Neural cell (in vitro differentiated cells): ENCODE measurements at regions not wholly inside any gene's neighbourhood (a gene's known extent, or its start where the extent isn't known, plus 50 kb on each side); places are given as distances from the start of the nearest gene placed in this dataset.

Source experiments
- H2AFZ ChIP-seq: fragments of 200-600, 300-800 bp; sonication (generic), shearing (Covaris generic); 2 replicates; pipeline ENCODE4 v1.6.0; 2014; ENCODE audit warnings: low read depth, mild to moderate bottlenecking, antibody characterized with exemption, low read length, moderate library complexity
- H3F3A ChIP-seq: fragments of 200-600 bp; shearing (Covaris generic); 2 replicates; pipeline ENCODE4 v1.6.1; 2016; ENCODE audit warnings: mild to moderate bottlenecking, moderate library complexity, mixed read lengths, antibody characterized with exemption, low read length; ENCODE audit not compliant: insufficient read depth, poor library complexity, severe bottlenecking
- H3K27ac ChIP-seq: fragments of 200-600, 300-800 bp; sonication (generic), shearing (Covaris generic); 2 replicates; pipeline ENCODE4 v1.5.1; 2014; ENCODE audit warnings: mild to moderate bottlenecking, low read length, moderate library complexity
- H3K27me3 ChIP-seq: fragments of 300-800, 200-600 bp; sonication (generic), shearing (Covaris generic); 2 replicates; pipeline ENCODE4 v1.6.0; 2014; ENCODE audit warnings: mild to moderate bottlenecking, low read depth, low read length, moderate library complexity; ENCODE audit not compliant: insufficient read depth
- H3K36me3 ChIP-seq: fragments of 300-800, 200-600 bp; sonication (generic), shearing (Covaris generic); 2 replicates; pipeline ENCODE4 v1.5.1; 2014; ENCODE audit warnings: mild to moderate bottlenecking, antibody characterized with exemption, low read length, moderate library complexity; ENCODE audit not compliant: insufficient read depth
- H3K4me2 ChIP-seq: fragments of 300-800, 200-600 bp; sonication (generic), shearing (Covaris generic); 2 replicates; pipeline ENCODE4 v1.6.0; 2014; ENCODE audit warnings: mild to moderate bottlenecking, low read length
- H3K4me3 ChIP-seq: fragments of 300-800, 200-600 bp; sonication (generic), shearing (Covaris generic); 2 replicates; pipeline ENCODE4 v1.5.1; 2014; ENCODE audit warnings: mild to moderate bottlenecking, low read length, moderate library complexity
- H3K79me2 ChIP-seq: fragments of 200-600 bp; shearing (Covaris generic); replicated peaks from 2 replicates; pipeline ENCODE4 v1.6.0; 2014; ENCODE audit warnings: mild to moderate bottlenecking, low read length, moderate library complexity; ENCODE audit not compliant: insufficient read depth
- H3K9ac ChIP-seq: fragments of 300-800, 200-600 bp; sonication (generic), shearing (Covaris generic); 2 replicates; pipeline ENCODE4 v1.6.1; 2016; ENCODE audit warnings: mild to moderate bottlenecking, low read length, mixed read lengths
- H3K9me2 ChIP-seq: fragments of 200-600 bp; shearing (Covaris generic); 2 replicates; pipeline ENCODE4 v1.6.1; 2016; ENCODE audit warnings: mild to moderate bottlenecking, low read length, mixed read lengths; ENCODE audit not compliant: insufficient read depth
- H3K9me3 ChIP-seq: fragments of 200-600, 300-800 bp; sonication (generic), shearing (Covaris generic); 2 replicates; pipeline ENCODE4 v1.6.1; 2016; ENCODE audit warnings: mild to moderate bottlenecking, mixed run types, low read length, moderate library complexity, mixed read lengths
- H4K20me1 ChIP-seq: fragments of 200-600 bp; shearing (Covaris generic); 2 replicates; pipeline ENCODE4 v1.6.1; 2016; ENCODE audit warnings: mild to moderate bottlenecking, mixed run types; ENCODE audit not compliant: insufficient read depth
- CTCF ChIP-seq: fragments of 450-650 bp; IDR thresholded peaks from 2 replicates; pipeline ENCODE4 v1.5.1; 2014; ENCODE audit warnings: antibody characterized with exemption, mild to moderate bottlenecking, moderate library complexity; ENCODE audit not compliant: poor library complexity, severe bottlenecking
- EP300 ChIP-seq: fragments of 450-650 bp; conservative IDR thresholded peaks from 2 replicates; pipeline ENCODE4 v1.6.1; 2014; ENCODE audit warnings: antibody characterized with exemption, mild to moderate bottlenecking, moderate library complexity; ENCODE audit not compliant: poor library complexity, severe bottlenecking
- EZH2 ChIP-seq: fragments of 200-600, 300-800 bp; shearing (Covaris generic), sonication (generic); IDR thresholded peaks from 2 replicates; pipeline ENCODE4 v1.6.1; 2014; ENCODE audit warnings: antibody characterized with exemption, low read length, borderline replicate concordance, mild to moderate bottlenecking; ENCODE audit not compliant: insufficient read depth, poor library complexity, severe bottlenecking
- MXI1 ChIP-seq: fragments of 450-650 bp; conservative IDR thresholded peaks from 2 replicates; pipeline ENCODE4 v1.6.1; 2014; ENCODE audit warnings: antibody characterized with exemption, mild to moderate bottlenecking; ENCODE audit not compliant: poor library complexity, severe bottlenecking
- POLR2AphosphoS5 ChIP-seq: IDR thresholded peaks from 2 replicates; pipeline ENCODE4 v1.6.1; 2012
- RAD21 ChIP-seq: fragments of 450-650 bp; conservative IDR thresholded peaks from 2 replicates; pipeline ENCODE4 v1.6.1; 2014; ENCODE audit warnings: antibody characterized with exemption, mild to moderate bottlenecking, moderate library complexity
- SMC3 ChIP-seq: fragments of 450-650 bp; conservative IDR thresholded peaks from 2 replicates; pipeline ENCODE4 v1.6.1; 2014; ENCODE audit warnings: antibody characterized with exemption, mild to moderate bottlenecking, moderate library complexity; ENCODE audit not compliant: poor library complexity
- TAF1 ChIP-seq: IDR thresholded peaks from 2 replicates; pipeline ENCODE4 v1.6.1; 2012; ENCODE audit warnings: low read depth
- TF ChIP-seq, protein P1 (sequence below): IDR thresholded peaks from 2 replicates; pipeline ENCODE4 v1.6.1; 2012; ENCODE audit warnings: borderline replicate concordance

DNA sequence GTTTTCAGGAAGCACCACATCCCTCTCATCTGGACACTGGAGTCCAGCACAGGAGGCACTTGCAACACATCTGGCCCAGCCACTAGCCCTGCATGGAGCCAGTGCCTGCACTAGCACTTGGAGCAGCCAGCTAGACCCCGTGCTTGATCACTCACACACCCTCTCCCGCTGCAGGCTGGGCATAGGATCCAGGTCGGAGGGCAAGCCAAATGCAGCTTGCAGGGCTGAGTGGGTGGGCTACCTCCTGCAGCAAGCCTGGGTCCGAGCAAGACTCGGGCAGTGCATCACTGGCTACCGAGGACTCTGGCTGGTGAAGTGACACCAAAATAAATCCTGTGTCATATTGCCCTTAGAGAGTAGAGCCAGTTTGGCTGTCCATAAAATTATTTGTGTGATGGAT is 1795.4 kb downstream of the LRRC4C start:
- H4K20me1 ChIP-seq: no peaks in the 10 kb centered on the region
- no peak overlapping the region for H3K4me2 ChIP-seq
- H3K9ac ChIP-seq: no peak overlapping the region
- H3F3A ChIP-seq: peaks cover 3% of the 10 kb centered on the region
- no peak overlapping the region for H3K27ac ChIP-seq
- no peaks in the 10 kb centered on the region for H3K27me3 ChIP-seq
- H3K4me3 ChIP-seq: no peak overlapping the region
- TF ChIP-seq EZH2 (no peak), POLR2AphosphoS5 (no peak), SMC3 (no peak), RAD21 (no peak)
- H2AFZ ChIP-seq: no peak overlapping the region
- no peaks in the 10 kb centered on the region for H3K9me2 ChIP-seq
- H3K79me2 ChIP-seq: no peaks in the 10 kb centered on the region
- no peaks in the 10 kb centered on the region for H3K9me3 ChIP-seq
- H3K36me3 ChIP-seq: no peaks in the 10 kb centered on the region

- Histone ChIP-seq H3K27me3 (no peaks in the 10 kb centered on the region), H3K9ac (no peak overlapping the region), H3K4me3 (no peak overlapping the region), H3F3A (peaks cover 3% of the 10 kb centered on the region), H3K9me2 (no peaks in the 10 kb centered on the region), H3K27ac (no peak overlapping the region), H4K20me1 (no peaks in the 10 kb centered on the region), H2AFZ (no peak overlapping the region), H3K36me3 (no peaks in the 10 kb centered on the region), H3K9me3 (no peaks in the 10 kb centered on the region), H3K79me2 (no peaks in the 10 kb centered on the region), H3K4me2 (no peak overlapping the region)
- TF ChIP-seq EZH2 (no peak), CTCF (no peak), EP300 (peak; percentile 54), RAD21 (no peak), POLR2AphosphoS5 (peak; percentile 22), TAF1 (no peak), SMC3 (no peak), MXI1 (no peak)
- TF ChIP-seq, protein P1, sequence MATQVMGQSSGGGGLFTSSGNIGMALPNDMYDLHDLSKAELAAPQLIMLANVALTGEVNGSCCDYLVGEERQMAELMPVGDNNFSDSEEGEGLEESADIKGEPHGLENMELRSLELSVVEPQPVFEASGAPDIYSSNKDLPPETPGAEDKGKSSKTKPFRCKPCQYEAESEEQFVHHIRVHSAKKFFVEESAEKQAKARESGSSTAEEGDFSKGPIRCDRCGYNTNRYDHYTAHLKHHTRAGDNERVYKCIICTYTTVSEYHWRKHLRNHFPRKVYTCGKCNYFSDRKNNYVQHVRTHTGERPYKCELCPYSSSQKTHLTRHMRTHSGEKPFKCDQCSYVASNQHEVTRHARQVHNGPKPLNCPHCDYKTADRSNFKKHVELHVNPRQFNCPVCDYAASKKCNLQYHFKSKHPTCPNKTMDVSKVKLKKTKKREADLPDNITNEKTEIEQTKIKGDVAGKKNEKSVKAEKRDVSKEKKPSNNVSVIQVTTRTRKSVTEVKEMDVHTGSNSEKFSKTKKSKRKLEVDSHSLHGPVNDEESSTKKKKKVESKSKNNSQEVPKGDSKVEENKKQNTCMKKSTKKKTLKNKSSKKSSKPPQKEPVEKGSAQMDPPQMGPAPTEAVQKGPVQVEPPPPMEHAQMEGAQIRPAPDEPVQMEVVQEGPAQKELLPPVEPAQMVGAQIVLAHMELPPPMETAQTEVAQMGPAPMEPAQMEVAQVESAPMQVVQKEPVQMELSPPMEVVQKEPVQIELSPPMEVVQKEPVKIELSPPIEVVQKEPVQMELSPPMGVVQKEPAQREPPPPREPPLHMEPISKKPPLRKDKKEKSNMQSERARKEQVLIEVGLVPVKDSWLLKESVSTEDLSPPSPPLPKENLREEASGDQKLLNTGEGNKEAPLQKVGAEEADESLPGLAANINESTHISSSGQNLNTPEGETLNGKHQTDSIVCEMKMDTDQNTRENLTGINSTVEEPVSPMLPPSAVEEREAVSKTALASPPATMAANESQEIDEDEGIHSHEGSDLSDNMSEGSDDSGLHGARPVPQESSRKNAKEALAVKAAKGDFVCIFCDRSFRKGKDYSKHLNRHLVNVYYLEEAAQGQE: no peak
Measured at GRCh38 chr11:39661890-39662289, 1797.6 kb downstream of the LRRC4C start.
